CD4-positive, alpha-beta T cell treated with Interleukin-15 for 1 hour (primary cell): ENCODE measurements at regions not wholly inside any gene's neighbourhood (a gene's known extent, or its start where the extent isn't known, plus 50 kb on each side); places are given as distances from the start of the nearest gene placed in this dataset.

Source experiments
- DNase-seq: peaks from one replicate; pipeline ENCODE4 v3.0.0-alpha.2; 2020

- no peak for DNase-seq
Measured at GRCh38 chr3:117746066-117746465, 1036.5 kb downstream of the TUSC7 start.

- DNase-seq, result no peak
Measured at GRCh38 chr3:117748131-117748530, 1038.6 kb downstream of the TUSC7 start.

DNA sequence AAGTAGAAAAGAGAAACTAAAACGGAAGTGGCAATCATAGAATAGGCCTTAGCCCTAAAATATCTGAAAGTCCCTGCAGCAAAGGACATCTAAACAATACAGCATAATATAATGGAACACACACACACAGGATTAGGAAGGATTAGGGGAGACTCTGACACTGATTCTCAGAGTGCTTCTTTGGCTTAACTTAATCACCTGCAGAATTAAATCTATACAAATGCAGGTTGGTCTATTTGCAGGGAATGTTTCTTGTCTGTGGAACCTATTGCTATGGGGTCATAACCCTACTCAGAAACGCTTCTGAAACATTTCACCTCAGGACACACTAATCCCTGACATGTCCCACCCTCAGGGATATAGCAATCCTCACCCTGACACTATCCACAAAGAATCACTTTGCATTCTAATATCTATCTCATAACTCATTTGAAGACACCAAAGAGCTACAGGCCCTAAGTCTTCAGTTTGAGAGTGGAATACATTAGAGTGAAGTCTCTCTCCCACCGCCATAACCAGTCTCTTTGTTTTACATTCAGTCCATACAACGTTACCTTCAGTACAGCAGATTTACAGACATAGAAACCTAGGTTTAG is 1041.2 kb downstream of the TUSC7 start:
- no peak for DNase-seq

DNA sequence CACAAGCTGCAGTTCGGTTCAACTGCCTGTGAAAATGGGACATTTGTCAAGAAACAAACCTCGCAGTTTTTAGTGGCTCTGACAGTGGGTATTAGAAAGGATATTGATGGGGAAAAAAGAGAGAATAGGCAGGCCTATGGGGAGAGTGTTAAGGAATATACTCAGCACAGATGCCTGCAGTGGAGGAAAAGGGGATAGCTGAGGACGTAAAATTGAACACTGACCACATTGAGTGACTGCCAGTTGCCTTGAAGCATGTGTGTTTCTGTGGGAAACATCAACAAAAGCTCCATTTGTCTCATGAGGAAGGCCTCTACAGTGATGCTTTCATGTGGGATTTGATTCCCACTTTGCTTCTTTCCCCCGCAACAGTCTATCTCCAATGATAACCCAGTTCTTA is 1042.1 kb downstream of the TUSC7 start:
- DNase-seq, result no peak

DNA sequence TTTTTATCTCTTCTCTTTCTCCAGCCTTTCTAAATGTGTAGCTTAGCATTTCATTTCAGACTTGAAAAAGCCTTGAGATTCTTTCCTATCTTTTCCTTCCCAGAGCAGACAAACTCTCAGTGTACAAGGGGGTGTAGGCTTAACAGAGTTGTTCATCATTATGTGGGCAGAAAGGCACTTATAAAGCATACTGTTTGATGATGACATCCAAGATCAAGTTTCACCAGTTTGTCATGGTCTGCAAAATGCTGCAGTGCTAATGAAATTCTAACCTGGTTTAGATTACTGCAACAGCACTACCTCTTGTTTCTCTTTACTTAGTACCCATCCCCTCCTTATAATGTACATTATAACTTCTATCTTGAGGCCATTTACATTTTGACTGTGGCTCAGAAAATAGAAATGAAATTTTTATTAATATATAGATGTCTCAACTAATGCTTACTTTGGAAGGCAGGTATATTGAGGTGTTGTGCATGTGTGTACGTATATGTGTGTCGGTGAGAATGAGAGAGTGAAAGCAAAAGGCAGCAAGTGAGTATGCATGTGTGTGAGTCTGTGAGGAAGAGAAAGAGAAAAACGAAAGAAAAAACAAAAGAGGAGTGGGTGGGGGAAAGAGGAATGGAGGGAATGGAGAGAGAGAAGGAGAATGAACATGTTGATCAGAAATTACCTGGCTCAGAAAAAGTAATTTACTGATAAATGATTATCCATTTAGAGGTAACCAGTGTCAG is 1043.6 kb downstream of the TUSC7 start:
- no peak for DNase-seq

- no peak for DNase-seq
Measured at GRCh38 chr3:117754058-117754457, 1044.5 kb downstream of the TUSC7 start.

- no peak for DNase-seq
Measured at GRCh38 chr3:117754841-117755240, 1045.3 kb downstream of the TUSC7 start.

- no peak for DNase-seq
Measured at GRCh38 chr3:117756563-117756962, 1047.0 kb downstream of the TUSC7 start.

GRCh38 chr3:117761703-117762620 is 1052.4 kb downstream of the TUSC7 start:
- DNase-seq, result no peak

DNA sequence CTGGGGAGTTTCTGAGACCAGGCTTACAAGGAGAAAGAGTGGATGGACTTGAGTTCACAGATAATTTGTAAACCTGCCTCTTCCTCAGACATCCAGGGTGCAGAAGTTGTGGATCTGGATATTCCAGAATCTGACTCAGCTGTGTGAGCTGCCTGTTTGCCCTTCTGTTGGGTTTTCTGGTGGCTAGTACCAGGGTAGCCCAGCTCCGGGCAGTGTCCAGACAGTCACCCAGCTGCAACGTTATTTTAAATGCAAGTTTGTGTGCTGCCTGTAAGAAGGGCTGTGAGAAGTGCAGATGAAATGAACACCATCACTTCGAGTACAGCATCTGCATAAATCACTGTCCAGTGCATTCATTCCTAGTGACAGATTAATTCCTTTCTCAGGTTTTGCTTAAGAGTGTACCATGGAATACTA is 1053.0 kb downstream of the TUSC7 start:
- DNase-seq, result no peak

DNA sequence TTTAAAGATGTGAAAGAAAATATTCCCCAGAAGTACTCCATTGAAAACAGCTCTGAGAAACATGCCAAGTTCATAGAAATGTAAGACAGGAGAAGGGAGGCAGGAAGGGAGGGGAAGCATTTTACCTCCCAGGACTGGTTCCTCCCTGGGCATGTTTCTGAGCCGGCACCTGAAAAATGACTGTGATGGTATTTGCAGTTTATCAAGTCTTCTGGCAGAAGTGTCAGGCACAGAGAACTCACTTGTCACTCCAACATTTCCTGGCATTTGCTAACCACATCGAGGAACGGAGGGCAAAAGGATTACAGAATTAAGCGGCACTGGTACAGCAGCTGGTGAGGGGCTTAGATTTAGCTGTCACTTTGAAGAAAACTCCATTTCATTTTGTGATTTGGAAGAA is 1054.0 kb downstream of the TUSC7 start:
- no peak for DNase-seq

- DNase-seq, result no peak
Measured at GRCh38 chr3:117768581-117768980, 1059.0 kb downstream of the TUSC7 start.

DNA sequence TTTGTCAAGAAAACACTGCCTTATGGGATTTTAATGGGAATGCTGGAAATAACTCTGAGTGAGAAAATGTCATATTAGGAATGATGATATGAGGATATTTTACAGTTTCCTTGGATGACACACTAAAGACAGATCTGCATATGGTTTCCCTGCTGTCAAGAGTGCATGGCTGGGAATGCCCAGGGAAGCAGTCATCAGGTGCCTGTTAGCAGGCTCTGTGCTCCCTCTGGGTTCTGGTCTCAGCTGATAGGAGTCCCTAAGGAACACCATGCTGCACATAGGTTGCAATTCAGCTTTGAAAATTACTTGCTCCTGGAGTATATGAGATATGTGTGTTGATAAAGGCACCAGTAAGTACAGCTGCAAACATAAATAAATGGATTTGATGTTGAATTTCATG is 1064.6 kb downstream of the TUSC7 start:
- no peak for DNase-seq

DNA sequence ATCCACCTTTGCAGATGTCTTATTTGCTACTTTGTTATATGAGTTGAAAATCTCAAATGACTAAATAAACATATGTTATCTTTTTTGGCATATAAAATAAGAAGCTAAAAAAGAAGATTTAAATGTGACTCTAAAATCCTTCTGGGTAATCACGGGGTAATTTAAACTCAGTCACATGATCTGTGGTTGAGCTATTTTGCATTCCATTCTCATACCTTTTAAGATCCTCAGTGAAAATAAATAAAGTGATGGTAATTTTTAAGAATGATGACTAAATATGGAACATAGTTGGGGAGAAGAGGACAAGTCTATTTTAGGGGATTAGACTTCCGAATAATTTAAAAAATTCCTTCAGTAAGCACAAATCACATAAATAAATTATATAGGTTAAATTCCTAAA is 1076.8 kb downstream of the TUSC7 start:
- DNase-seq, result no peak

GRCh38 chr3:117788061-117788460 is 1078.5 kb downstream of the TUSC7 start:
- DNase-seq, result no peak

DNA sequence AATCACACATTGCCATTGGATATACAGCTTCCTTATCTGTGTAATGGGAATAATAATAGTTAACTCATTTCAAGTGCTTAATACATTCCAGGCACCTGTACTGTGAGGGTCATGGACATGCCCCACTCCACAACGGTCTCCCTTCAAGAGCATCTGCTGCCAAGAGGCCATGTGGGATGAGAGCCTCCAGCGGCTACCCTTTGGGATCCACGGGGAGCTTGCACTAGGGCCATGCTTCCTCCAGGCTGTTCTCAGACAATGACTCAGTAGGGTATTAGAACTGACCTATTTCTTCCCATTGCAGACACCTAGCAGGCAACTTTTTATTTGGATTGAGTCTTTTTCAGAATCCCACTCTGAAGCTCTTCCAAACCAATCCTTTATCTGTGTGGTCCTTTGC is 1078.9 kb downstream of the TUSC7 start:
- DNase-seq, result no peak

GRCh38 chr3:117790235-117790987 is 1080.8 kb downstream of the TUSC7 start:
- no peak for DNase-seq

DNA sequence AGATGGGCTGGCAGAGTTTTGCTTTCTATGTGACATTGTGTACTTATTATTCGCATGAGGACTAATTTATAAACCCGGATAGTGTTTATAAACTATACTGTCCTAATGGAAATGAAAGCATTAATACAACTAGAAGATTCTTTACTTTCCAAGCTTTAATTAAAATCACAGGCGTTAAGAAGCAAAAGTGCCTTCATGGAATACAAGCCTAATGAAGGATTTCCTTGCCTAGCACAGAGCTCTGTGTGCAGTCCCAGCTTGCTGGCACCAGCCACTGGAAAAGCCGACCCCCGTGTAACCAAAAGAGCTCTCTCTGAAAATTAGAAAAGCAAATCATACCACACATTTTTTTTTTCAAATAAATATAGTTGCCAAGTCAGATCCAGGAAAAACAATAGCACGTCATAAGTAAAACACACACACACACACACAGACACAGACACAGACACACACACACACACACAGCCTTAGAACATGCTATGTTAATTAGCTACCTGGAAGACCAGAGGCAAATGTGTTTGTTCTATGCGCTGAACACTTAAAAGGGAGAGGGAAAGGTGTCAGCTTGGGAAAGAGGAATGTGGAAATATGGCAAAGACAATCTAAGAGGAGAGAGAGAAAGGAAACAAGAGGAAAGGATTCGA is 1084.2 kb downstream of the TUSC7 start:
- no peak for DNase-seq

DNA sequence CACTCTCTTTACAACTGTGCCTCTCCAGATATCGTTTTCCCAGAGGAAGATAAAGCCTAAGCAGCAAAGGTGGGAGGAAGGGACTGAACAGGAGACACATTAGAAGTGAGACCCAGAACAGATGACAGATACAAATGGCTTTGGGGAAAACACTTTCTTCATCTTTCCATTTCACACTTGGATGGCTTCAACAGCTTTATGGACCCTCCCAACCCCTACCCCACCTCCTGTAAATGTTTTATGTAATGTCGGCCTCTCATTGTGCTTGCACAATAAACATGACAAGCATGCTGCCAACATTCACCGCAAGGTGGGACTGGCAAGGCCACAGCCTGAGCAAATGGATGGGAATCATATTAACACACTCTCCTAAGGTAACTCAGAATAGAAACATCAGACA is 1088.6 kb downstream of the TUSC7 start:
- DNase-seq, result no peak

DNA sequence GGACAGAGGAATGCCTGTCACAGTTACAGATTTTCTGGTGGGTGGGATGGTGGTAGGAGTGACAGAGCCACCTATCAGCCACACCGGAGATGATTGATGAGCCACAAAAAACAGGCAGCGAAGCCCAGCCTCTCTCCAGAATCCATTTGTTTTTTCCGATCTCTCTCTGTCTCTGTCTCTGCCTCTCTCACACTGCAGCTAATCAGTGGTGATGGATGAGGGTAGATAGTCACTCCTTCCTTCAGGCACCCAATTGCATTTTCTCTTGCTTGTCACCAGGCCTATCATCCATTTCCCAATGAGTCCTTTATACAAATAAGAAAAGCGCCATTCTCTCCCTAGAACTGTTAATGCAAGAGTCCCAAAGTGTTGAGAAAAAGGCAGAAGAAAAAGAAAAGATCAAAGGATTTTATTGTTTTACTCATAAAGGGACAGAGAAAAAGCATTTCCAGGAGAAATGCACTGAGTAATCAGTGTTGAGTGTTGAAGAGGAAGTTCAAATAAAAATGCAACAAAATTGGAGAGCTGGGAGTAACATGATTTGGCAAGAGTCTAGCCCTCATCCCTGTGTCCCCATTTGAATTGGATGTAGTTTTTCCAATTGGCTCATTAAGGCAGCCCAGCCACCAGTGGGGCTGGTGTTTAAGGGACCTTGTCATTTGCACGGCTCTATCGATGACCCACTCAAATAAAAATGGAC is 1089.3 kb downstream of the TUSC7 start:
- no peak for DNase-seq

DNA sequence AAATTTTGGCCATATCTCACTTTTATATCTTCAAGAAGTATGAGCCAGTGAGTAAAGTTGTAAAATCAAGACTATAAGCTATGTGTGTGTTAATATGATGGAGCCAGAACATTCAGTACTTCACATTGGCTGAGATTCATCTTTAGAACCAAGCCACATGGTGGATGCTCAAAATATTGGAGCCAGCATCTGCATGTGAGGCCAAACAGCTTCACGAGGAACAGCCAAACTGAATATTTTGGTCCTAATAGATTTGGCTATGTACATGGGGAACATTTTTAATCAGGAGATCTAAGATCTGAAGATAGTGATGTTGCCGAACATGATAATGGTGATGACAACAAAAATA is 1089.8 kb downstream of the TUSC7 start:
- DNase-seq, result no peak

GRCh38 chr3:117801912-117802239 is 1092.3 kb downstream of the TUSC7 start:
- no peak for DNase-seq
